CD4-positive, alpha-beta T cell treated with Interleukin-10 for 1 hour (primary cell): ENCODE measurements at regions not wholly inside any gene's neighbourhood (a gene's known extent, or its start where the extent isn't known, plus 50 kb on each side); places are given as distances from the start of the nearest gene placed in this dataset.
"Not testable (repeated sequence)": the region's sequence is repeated elsewhere in the genome, so short reads cannot be mapped to it uniquely, and the experiment has no call there.

ENCODE experiments used
- DNase-seq: peaks from one replicate; pipeline ENCODE4 v3.0.0-alpha.2; 2020

DNA sequence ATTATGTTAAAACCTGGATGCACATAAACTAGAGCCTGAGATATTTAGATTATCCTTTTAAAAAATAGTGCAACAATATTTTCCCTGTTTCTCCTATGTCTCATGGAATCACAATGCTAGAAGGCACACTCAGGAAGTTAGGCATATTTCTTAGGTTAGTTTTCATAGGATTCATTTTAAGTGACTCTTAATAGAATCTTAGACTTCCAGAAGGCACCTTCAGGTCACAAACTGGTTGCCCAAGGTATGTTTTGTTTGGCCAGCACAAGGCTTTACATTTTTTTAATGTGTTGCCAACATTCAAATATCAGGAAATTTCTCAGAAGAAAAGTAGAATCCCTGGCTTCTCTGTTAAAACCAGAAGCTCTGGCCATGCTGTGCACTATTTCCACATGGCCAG lies 129.3 kb downstream of the LNPK start:
- DNase-seq: no peak

DNA sequence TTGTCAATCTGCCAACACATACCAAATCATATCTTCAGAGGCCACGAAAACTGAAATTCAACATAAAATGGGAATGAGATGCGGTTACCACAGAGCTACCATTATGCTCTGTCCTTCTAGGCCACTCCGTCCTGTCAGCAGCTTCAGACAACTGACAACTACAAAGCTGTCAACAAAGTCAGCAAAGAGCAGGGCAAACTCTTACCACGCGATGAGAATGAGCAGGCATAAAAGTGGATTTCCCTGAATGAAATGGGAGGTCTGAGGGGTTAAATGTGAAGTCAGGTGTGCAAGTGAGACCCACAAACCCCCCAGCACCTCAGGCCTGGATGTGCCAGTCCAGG lies 130.1 kb downstream of the LNPK start:
- DNase-seq: no peak

- no peak for DNase-seq
These were observed 130.6 kb downstream of the LNPK start for GRCh38 chr2:175871331-175872004.

- DNase-seq: no peak
These were observed 136.4 kb downstream of the LNPK start for GRCh38 chr2:175865716-175866115.

DNA sequence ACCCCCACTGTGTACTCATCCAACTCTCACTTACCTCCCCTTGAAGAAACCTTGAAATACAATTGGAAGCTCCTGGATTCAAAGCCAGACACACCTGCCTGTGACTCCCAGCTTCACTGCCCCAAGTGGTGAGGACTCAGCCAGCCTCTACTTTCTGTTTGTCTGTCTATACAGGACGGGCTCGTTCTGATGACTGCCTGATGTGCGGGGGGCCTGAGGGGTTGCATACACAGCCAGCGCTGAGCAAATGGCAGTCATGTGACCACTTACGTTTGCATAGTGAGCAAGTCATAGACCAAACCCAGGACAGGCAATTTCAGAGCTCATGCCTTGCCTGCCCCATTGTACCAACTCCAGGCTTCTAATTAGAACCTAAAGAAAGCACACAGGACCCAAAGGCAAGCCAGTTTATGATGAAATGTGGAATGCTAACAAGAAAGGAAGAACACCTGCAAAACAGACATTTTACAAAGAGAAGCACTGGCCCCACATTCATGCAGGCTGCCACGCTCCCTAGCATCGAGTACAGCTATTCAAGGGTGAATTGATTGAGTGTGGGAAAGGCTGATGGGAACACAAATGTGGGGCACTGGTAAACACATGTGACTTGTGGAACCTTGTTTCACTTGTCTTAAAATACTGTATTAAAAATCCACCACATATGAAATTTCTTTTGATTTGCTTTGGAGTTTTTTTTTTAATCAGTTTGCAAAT lies 137.8 kb downstream of the LNPK start:
- DNase-seq: no peak

DNA sequence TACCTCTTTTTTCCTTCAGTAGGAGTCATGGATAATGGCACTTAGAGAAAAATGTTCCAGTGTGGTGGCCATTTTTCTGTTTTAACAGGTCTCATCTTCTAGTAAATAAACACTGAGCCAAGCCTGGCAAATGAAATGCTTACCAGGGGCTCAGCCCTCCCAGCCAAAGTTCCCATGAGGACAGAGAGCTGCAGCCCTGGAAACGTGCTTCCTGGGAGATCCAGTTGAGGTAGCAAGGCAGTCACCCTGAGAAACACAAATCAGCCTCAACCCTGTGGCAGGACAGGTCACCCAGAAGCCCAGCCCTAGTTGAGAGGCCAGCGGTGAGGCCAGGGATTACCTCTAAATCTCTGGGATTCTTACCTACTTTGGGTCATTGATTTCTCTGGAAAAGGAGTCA lies 140.1 kb downstream of the LNPK start:
- no peak for DNase-seq

- DNase-seq: no peak
These were observed 146.1 kb downstream of the LNPK start for GRCh38 chr2:175855794-175856453.

- no peak for DNase-seq
These were observed 146.8 kb downstream of the LNPK start for GRCh38 chr2:175855236-175855635.

DNA sequence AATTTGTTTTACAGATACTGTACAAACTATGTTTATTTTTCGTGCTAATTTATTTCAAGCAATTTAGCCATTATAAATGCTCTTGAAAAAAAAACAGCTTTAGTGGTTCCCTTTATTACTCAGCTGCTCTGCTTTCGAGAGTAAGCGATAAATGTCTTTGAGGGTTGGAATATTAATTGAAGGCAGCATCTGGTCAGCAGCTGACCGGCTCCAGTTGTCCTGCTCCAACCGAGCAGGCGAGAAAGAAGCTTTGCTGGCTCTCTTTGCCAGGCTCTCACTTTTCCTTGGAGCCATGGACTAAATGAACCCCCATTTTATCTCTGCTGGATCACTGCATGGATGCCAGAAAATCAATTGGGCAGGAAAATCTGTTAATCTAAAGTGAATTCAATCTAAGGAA lies 147.4 kb downstream of the LNPK start:
- no peak for DNase-seq

GRCh38 chr2:175854129-175854528 lies 147.9 kb downstream of the LNPK start:
- no peak for DNase-seq

DNA sequence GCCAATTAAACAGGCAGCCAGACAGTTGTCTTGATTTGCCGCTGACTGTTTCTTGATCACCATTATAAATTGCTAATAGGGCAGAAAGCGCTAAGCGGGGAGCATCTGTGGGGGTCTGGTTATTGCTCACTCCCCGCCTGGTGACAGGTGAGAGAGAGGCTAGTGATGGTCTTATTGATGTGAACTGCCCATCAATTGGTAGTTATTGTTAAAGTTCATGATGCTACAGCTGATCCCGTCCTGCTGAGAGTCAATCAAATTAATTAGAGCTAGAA lies 148.5 kb downstream of the LNPK start:
- no peak for DNase-seq

- DNase-seq: no peak
These were observed 149.0 kb downstream of the LNPK start for GRCh38 chr2:175852879-175853615.

DNA sequence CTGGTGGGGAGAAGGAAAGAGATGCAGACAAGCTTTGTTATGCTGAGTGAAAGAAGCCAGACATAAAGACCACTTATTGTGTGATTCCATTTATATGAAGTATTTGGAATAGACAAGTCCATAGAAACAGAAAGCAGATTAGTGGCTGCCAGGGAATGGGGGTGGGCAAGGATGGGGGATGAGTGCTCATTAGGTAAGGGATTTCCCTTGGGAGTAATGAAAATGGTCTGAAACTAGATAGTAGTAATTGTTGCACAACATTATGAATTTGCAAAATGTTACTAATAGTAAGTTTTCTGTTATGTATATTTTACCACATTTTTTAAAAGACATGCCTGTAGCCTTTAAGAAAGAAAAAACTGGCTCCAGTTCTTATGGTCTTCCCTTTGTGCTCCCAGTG lies 154.9 kb downstream of the LNPK start:
- no peak for DNase-seq

DNA sequence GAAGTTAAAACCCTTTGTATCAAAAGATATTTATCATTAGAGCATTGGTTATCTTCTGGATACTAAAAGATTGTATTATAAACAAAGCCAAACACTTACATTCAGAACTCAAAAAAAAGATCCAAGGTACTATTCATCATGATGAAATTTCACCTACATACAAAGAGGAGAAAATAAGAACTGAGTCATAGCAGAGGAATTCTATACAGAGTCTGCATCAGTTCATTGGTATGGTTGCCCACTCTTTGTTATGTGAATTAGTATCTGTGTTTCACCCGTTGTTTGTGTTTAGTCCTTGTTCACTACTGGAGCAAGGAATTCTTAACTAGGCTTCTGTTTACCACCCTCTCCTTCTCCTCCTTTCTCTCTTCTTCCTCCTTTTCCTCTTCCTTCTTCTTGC lies 157.9 kb downstream of the LNPK start:
- no peak for DNase-seq

DNA sequence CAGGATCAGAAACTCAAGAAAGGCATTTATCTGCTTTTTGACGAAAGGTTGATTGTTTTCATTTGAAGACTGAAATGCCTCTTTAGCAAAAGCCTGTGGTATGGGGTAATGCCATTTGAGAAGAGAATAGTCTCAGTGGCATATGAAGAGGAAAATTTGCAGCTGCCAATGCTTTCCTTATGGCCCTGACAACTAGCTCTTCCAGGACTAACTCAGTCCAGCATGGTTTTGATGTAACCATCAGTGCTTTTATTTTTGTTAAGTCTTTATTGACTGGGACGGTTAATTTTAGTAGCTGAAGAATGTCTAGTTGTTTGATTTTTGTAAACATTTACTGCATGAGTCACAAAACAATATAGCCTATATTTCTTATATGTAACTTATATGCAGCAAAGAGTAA lies 158.4 kb downstream of the LNPK start:
- no peak for DNase-seq

GRCh38 chr2:175842996-175843395 lies 159.1 kb downstream of the LNPK start:
- no peak for DNase-seq

DNA sequence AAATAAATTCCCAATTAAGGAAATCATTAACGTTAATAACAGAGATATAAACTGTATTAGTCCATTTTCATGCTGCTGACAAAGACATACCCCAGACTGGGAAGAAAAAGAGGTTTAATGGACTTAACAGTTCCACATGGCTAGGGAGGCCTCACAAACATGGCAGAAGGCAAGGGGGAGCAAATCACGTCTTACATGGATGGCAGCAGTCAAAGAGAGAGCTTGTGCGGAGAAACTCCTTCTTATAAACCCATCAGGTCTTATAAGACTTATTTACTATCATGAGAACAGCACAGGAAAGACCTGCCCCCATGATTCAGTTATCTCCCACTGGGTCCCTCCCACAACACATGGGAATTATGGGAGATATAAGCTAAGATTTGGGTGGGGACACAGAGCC lies 161.3 kb downstream of the LNPK start:
- not testable (repeated sequence) for DNase-seq

GRCh38 chr2:175840256-175840655 lies 161.8 kb downstream of the LNPK start:
- DNase-seq: no peak

DNA sequence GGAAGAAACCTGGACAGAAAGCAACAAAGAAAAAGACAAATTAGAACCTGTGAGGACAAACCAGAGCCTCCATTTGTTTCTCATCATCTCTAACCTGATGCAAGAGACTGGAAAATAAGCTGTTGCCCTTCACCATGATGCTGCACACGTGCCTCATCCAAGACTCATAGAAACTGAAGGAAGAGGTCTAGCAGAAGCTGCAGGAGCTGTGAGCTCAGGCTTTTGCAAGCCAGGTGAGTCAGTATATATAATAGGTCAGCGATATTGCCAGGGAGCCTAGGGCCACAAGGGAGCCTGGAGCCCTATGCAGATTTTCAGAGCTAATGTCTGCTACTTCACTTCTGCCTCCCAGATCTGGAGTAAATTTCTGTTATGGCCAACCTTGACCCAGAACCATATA lies 163.1 kb downstream of the LNPK start:
- no peak for DNase-seq

- DNase-seq: no peak
These were observed 165.0 kb downstream of the LNPK start for GRCh38 chr2:175837046-175837445.

DNA sequence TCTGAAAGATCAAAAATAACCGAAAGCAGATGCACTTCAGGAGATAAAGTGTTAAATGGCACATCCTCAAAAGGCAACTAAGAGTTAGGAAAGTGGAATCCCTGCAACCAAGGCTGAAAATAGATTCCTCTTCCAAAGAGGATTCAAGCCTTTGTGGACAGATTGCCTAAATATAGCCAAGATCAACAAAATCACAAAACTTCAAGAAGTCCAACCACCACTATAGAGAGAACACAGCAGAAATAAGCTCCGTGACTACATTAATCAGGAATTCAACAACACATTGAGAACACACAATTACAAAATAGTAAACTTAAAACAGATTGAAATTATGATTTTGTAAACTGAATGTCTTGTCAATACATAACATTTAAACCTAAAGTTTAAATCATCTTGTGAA lies 165.7 kb downstream of the LNPK start:
- DNase-seq: no peak

DNA sequence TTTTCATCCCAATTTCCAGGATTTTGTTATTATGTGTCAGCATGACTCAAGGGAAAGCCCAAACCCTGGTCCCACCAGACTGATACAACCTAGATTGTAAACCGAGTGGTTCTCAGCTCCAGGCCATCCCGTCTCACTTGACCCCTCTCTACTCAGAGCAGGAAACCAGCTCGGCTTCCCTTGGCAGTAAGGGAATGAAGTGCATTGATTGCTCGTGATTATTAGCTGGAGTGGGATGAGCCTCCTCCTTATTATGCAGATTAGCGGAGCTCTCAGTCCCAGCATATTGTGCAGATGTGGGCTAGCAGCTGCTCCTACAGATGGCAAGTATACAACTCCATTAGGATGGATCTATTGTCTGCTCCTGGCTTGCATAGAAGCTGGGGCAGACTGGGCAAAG lies 167.6 kb downstream of the LNPK start:
- DNase-seq: no peak

DNA sequence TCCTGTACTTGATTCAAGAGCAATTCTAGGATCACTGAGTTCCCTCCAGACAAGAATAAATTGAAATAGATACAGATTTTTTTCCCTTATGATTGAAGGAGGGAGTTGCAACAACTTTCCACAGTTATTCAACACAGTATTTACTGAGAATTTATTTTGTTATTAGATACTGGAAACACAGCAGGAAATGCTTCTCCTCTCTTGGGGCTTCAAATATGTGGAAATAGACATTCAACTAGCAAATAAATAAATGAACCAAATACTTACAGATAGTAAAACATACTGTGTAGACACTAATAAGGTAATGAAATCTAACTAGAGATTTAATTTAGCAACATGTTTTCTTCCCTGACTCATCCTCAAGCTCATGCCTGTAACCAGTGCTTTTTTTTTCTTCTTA lies 169.2 kb downstream of the LNPK start:
- DNase-seq: no peak

DNA sequence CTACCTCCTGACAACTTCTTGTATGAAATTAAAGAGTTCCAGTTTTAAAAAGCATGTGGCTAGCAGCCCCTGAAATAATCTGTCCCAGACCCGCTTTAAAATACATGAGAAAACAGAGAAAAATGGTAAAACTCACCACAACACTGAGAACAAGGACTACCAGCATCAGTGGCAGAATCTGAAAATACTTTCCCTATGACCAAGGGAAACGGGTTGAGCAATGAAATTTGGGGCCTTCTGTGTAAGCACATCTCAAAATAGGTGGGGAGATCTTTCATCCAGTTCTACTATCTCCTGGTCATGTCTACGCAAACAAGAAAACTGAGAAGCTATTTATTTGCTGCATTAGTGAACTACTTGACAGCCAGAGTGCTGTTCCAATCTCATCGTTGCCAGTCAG lies 172.3 kb downstream of the LNPK start:
- DNase-seq: no peak
